ENCODE measurements at regions not wholly inside any gene's neighbourhood (a gene's known extent, or its start where the extent isn't known, plus 50 kb on each side); places are given as distances from the start of the nearest gene placed in this dataset.

DNA sequence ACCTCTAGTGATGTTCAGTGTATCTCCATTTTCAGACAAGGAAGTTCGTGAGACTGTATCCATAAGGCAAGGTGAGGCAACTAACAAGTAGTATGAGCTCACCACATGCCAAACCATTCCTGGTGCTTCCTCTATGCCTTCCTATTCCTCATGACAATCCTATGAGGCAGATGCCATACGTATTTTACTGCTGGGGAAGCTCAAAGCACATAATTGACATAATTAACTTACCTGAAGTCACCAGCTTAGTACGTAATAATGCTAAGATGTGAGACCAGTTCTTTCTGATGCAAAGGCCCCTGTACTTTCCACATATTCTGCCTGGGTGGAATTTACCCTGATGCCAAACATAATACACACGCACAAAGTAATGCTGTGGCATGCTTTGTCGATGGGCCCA, 83.6 kb upstream of the NFIA start:
- TF ChIP-seq, protein P1, sequence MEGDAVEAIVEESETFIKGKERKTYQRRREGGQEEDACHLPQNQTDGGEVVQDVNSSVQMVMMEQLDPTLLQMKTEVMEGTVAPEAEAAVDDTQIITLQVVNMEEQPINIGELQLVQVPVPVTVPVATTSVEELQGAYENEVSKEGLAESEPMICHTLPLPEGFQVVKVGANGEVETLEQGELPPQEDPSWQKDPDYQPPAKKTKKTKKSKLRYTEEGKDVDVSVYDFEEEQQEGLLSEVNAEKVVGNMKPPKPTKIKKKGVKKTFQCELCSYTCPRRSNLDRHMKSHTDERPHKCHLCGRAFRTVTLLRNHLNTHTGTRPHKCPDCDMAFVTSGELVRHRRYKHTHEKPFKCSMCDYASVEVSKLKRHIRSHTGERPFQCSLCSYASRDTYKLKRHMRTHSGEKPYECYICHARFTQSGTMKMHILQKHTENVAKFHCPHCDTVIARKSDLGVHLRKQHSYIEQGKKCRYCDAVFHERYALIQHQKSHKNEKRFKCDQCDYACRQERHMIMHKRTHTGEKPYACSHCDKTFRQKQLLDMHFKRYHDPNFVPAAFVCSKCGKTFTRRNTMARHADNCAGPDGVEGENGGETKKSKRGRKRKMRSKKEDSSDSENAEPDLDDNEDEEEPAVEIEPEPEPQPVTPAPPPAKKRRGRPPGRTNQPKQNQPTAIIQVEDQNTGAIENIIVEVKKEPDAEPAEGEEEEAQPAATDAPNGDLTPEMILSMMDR (IDR thresholded peaks at IDR 0.05), result no peak
- TF ChIP-seq POLR2A (IDR thresholded peaks at IDR 0.05) (no peak), EP300 (IDR thresholded peaks at IDR 0.05) (no peak), POLR2AphosphoS5 (IDR thresholded peaks at IDR 0.05) (no peak)

All from suprapubic skin (tissue), 4 donors.